ENCODE measurements at regions not wholly inside any gene's neighbourhood (a gene's known extent, or its start where the extent isn't known, plus 50 kb on each side); places are given as distances from the start of the nearest gene placed in this dataset.
A peak's percentile ranks its signal among the peaks of the same experiment; 100 is the strongest.

DNA sequence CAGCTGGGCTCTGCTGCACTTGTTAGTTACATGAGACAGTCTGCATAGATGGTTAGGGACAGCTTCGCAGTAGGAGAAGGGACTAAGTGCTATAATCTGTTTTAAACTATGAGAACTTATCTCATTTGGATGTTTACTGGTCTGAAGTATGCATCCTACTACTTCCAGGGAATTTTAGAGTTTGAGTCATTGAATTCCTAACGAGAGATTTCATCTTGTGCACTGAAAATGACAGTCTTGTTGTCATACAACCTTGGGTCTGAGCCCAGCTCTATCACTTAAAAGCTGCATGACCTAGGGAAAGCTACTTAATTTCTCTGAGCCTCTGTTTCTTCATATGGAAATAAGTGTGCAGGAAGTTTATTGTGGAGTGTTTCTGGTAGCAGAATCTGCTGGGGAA is 78.4 kb downstream of the TRIM43 start:
- peak overlapping the region; percentile 84 for H2BK120ac ChIP-seq (ENCODE audit: low read depth, low read length)
- no peak overlapping the region for H3K27ac ChIP-seq (ENCODE audit: insufficient read depth, low read length)
- H3K4me3 ChIP-seq (ENCODE audit: insufficient read depth, low read depth, low read length), result no peak overlapping the region
- peak; percentile 70 for DNase-seq
- in situ Hi-C loops (cut with MboI; ENCODE audit: low sequenced_read_pairs) (no loop called here), dilution Hi-C loops (cut with HindIII; ENCODE audit: low sequenced_read_pairs, unreplicated experiment) (no loop called here), intact Hi-C loops (cut with micrococcal nuclease) (no loop called here)
- TF ChIP-seq RCOR1 (IDR thresholded peaks at IDR 0.05; ENCODE audit: insufficient replicate concordance, low read length), result no peak
- no peak for TF ChIP-seq RFX5 (IDR thresholded peaks at IDR 0.05; ENCODE audit: low read depth, low read length)
- no peak for TF ChIP-seq POLR2A (IDR thresholded peaks at IDR 0.05; ENCODE audit: low read depth, low read length)
- peak overlapping the region; percentile 23 for H2BK20ac ChIP-seq (ENCODE audit: low read depth, low read length)
- CTCF ChIA-PET, result no interaction called here
- H3K14ac ChIP-seq (replicated peaks; ENCODE audit: low read depth, low read length), result peak overlapping the region; percentile 54; the same call in 1 of the 2 replicates
- peak overlapping the region; percentile 63 for H3K4ac ChIP-seq (ENCODE audit: low read depth, low read length)
- H3K18ac ChIP-seq (ENCODE audit: low read depth, low read length), result no peak overlapping the region; the same call in 1 of the 2 replicates
- H4K8ac ChIP-seq (ENCODE audit: low read depth in 2 of 2, low read length in 2 of 2), result peak overlapping the region in 1 of 2 experiments; percentile 47; a peak in 1 of 4 replicates
- H3K9me1 ChIP-seq (ENCODE audit: insufficient read depth, low read length), result peaks cover 7% of the 10 kb centered on the region
- peak; percentile 86 for ATAC-seq (ENCODE audit: low read depth)
- peak overlapping the region; percentile 11 for H2BK5ac ChIP-seq (ENCODE audit: low read depth, low read length, poor library complexity, severe bottlenecking)
- peaks cover 14% of the 10 kb centered on the region for H3K4me1 ChIP-seq (ENCODE audit: control insufficient read depth, insufficient read depth, low read length)
- no peak overlapping the region for H2AFZ ChIP-seq (replicated peaks; ENCODE audit: low read length, poor library complexity)
- no peaks in the 10 kb centered on the region for H4K20me1 ChIP-seq (ENCODE audit: insufficient read depth, low read length)
- H2BK15ac ChIP-seq (ENCODE audit: low read depth, low read length), result no peak overlapping the region
- no CpG with 5 or more reads among the region's 2 CpGs for WGBS, 2 experiments (ENCODE audit: extremely low coverage in 2 of 2, insufficient read length in 1 of 2)
- no peak overlapping the region; the same call in 1 of the 2 replicates for H4K91ac ChIP-seq (ENCODE audit: insufficient read depth, low read depth, low read length)
- no peaks in the 10 kb centered on the region for H3K36me3 ChIP-seq (ENCODE audit: control insufficient read depth, insufficient read depth, low read length)
- H2AK9ac ChIP-seq (replicated peaks; ENCODE audit: low read depth, low read length, poor library complexity), result no peak overlapping the region
- H3K9me3 ChIP-seq (ENCODE audit: control insufficient read depth, insufficient read depth, low read length), result no peaks in the 10 kb centered on the region
- peak overlapping the region; percentile 60 for H3K23ac ChIP-seq (ENCODE audit: low read depth, low read length)
- H3K4me2 ChIP-seq (ENCODE audit: low read depth, low read length), result peak overlapping the region; percentile 6; the same call in 1 of the 2 replicates
- H2AK5ac ChIP-seq (ENCODE audit: low read depth, low read length), result peak overlapping the region; percentile 37; the same call in 1 of the 2 replicates
- no peak overlapping the region for H3K9ac ChIP-seq (ENCODE audit: low read depth, low read length)
- H3K27me3 ChIP-seq (ENCODE audit: control insufficient read depth, insufficient read depth, low read length), result peaks cover 2% of the 10 kb centered on the region; the same call in 1 of the 2 replicates
- H3K56ac ChIP-seq (ENCODE audit: extremely low read depth, insufficient read depth, low read length), result no peak overlapping the region
- H3K79me1 ChIP-seq (ENCODE audit: low read depth in 1 of 2, low read length in 2 of 2), result no peaks in the 10 kb centered on the region
- no TSS peak for BruUV-seq (replicated peaks)
- no peak overlapping the region for H4K5ac ChIP-seq (ENCODE audit: low read depth, low read length)
- POLR2A ChIA-PET (ENCODE audit: unreplicated experiment), result no interaction called here
